MM.1S (cell line): ENCODE measurements at regions not wholly inside any gene's neighbourhood (a gene's known extent, or its start where the extent isn't known, plus 50 kb on each side); places are given as distances from the start of the nearest gene placed in this dataset.

Experiments used
- CTCF ChIP-seq: fragments of 300-600 bp; sonication (generic); IDR thresholded peaks from 2 replicates; pipeline ENCODE4 v1.5.1; 2016; ENCODE audit warnings: antibody characterized with exemption, low read length, mixed read lengths
- EZH2 ChIP-seq: fragments of 300-600 bp; sonication (generic); optimal IDR thresholded peaks from 2 replicates; pipeline ENCODE3; 2017; ENCODE audit warnings: low read depth, mild to moderate bottlenecking, antibody characterized with exemption, low read length, mixed read lengths
- EZH2phosphoT487 ChIP-seq: fragments of 300-600 bp; sonication (generic); IDR thresholded peaks from 2 replicates; pipeline ENCODE4 v1.6.1; 2018; ENCODE audit warnings: antibody characterized with exemption, low read length

DNA sequence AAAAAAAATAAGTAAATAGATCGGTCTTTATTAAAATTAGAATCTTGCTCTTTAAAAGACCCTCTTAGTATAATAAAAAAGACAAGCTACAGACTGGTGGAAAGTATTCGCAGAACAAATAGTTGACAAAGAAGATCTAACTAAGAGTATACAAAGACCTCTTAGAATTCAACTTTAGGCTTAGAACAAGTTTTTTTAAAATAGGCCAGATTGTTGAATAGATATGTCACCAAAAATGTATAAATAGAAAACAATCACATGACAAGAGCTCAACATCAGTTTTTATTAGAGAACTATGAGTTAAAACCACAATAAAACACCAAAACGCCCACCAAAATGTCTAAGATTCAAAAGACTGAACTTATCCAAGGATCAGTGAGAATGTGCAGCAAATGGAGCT, 632.7 kb upstream of the PTCHD4 start:
- TF ChIP-seq EZH2phosphoT487 = no peak
- TF ChIP-seq CTCF = no peak
- TF ChIP-seq EZH2 = no peak
